IMR-90 (cell line): ENCODE measurements at regions not wholly inside any gene's neighbourhood (a gene's known extent, or its start where the extent isn't known, plus 50 kb on each side); places are given as distances from the start of the nearest gene placed in this dataset.

Experiments used
- ATAC-seq: fragments of 200-7000 bp; cut with Tn5 transposase; 2 replicates; pipeline ENCODE4 v1.9.1; 2020; ENCODE audit warnings: low read depth, mild to moderate bottlenecking, moderate library complexity
- BruUV-seq: library from RNA; stranded (reverse); fragments of 400-500 nt; replicated peaks from 2 replicates; lab custom pipeline; 2021; lab: Mats Ljungman, UMichigan
- CTCF ChIA-PET: fragments of 300-600 bp; formaldehyde crosslinking; extraction: SDS; loops from one replicate; lab custom pipeline; 2021; ENCODE audit warnings: antibody characterized with exemption; lab: Yijun Ruan, JAX
- POLR2A ChIA-PET: fragments of 300-600 bp; sonication (Branson Sonifier 250); formaldehyde crosslinking; loops from one replicate; lab custom pipeline; 2022; ENCODE audit warnings: antibody characterized with exemption; ENCODE audit not compliant: unreplicated experiment; lab: Charles Lee
- DNase-seq: peaks from one replicate; pipeline ENCODE4 v3.0.0; 2013
- H2AFZ ChIP-seq: replicated peaks from 2 replicates; pipeline ENCODE3; 2013; ENCODE audit warnings: low read length, mild to moderate bottlenecking; ENCODE audit not compliant: poor library complexity
- H2AK5ac ChIP-seq: 2 replicates; pipeline ENCODE4 v1.6.1; 2013; ENCODE audit warnings: low read depth, low read length, inconsistent platforms
- H2AK9ac ChIP-seq: replicated peaks from 2 replicates; pipeline ENCODE3; 2013; ENCODE audit warnings: mild to moderate bottlenecking, low read depth, low read length, moderate library complexity; ENCODE audit not compliant: poor library complexity
- H2BK120ac ChIP-seq: 2 replicates; pipeline ENCODE4 v1.6.1; 2013; ENCODE audit warnings: low read depth, low read length, inconsistent platforms
- H2BK15ac ChIP-seq: 3 replicates; pipeline ENCODE4 v1.6.1; 2013; ENCODE audit warnings: low read depth, low read length, inconsistent platforms
- H2BK20ac ChIP-seq: 2 replicates; pipeline ENCODE4 v1.6.1; 2013; ENCODE audit warnings: low read depth, mild to moderate bottlenecking, inconsistent platforms, low read length, moderate library complexity
- H2BK5ac ChIP-seq: 2 replicates; pipeline ENCODE4 v1.6.1; 2013; ENCODE audit warnings: mild to moderate bottlenecking, low read depth, low read length, inconsistent platforms; ENCODE audit not compliant: poor library complexity, severe bottlenecking
- H3K14ac ChIP-seq: replicated peaks from 2 replicates; pipeline ENCODE4 v1.6.1; 2013; ENCODE audit warnings: low read depth, low read length, inconsistent platforms
- H3K18ac ChIP-seq: 2 replicates; pipeline ENCODE4 v1.6.1; 2013; ENCODE audit warnings: low read depth, low read length, control low read depth
- H3K23ac ChIP-seq: 2 replicates; pipeline ENCODE4 v1.6.1; 2013; ENCODE audit warnings: low read depth, low read length, inconsistent platforms
- H3K27ac ChIP-seq: 2 replicates; pipeline ENCODE4 v1.5.1; 2013; ENCODE audit warnings: mild to moderate bottlenecking, control low read depth, low read length; ENCODE audit not compliant: insufficient read depth
- H3K27me3 ChIP-seq: 2 replicates; pipeline ENCODE4 v1.6.1; 2013; ENCODE audit warnings: low read length; ENCODE audit not compliant: control insufficient read depth, insufficient read depth
- H3K36me3 ChIP-seq: 2 replicates; pipeline ENCODE4 v1.6.1; 2013; ENCODE audit warnings: low read length, mixed read lengths; ENCODE audit not compliant: control insufficient read depth, insufficient read depth
- H3K4ac ChIP-seq: 2 replicates; pipeline ENCODE4 v1.6.1; 2013; ENCODE audit warnings: low read depth, low read length, inconsistent platforms
- H3K4me1 ChIP-seq: 2 replicates; pipeline ENCODE4 v1.6.1; 2013; ENCODE audit warnings: low read length, mixed read lengths; ENCODE audit not compliant: control insufficient read depth, insufficient read depth
- H3K4me2 ChIP-seq: 2 replicates; pipeline ENCODE4 v1.6.1; 2013; ENCODE audit warnings: low read depth, mild to moderate bottlenecking, control low read depth, low read length, moderate library complexity
- H3K4me3 ChIP-seq: 2 replicates; pipeline ENCODE4 v1.5.1; 2013; ENCODE audit warnings: low read depth, mild to moderate bottlenecking, control low read depth, low read length, moderate library complexity; ENCODE audit not compliant: insufficient read depth
- H3K56ac ChIP-seq: 2 replicates; pipeline ENCODE4 v1.6.1; 2013; ENCODE audit warnings: low read length, inconsistent platforms; ENCODE audit not compliant: insufficient read depth; ENCODE audit errors: extremely low read depth
- H3K79me1 ChIP-seq, 2 experiments: 2 replicates each; pipeline ENCODE4 v1.6.1; 2013; ENCODE audit warnings: low read length in 2 of 2, inconsistent platforms in 1 of 2, low read depth in 1 of 2
- H3K9ac ChIP-seq: 2 replicates; pipeline ENCODE4 v1.6.1; 2013; ENCODE audit warnings: low read depth, low read length, control low read depth
- H3K9me1 ChIP-seq: 2 replicates; pipeline ENCODE4 v1.6.1; 2013; ENCODE audit warnings: low read length, inconsistent platforms; ENCODE audit not compliant: insufficient read depth
- H3K9me3 ChIP-seq: 2 replicates; pipeline ENCODE4 v1.6.1; 2013; ENCODE audit warnings: low read length; ENCODE audit not compliant: control insufficient read depth, insufficient read depth
- H4K20me1 ChIP-seq: 2 replicates; pipeline ENCODE4 v1.6.1; 2013; ENCODE audit warnings: low read length, inconsistent platforms; ENCODE audit not compliant: insufficient read depth
- H4K5ac ChIP-seq: 2 replicates; pipeline ENCODE4 v1.6.1; 2013; ENCODE audit warnings: mild to moderate bottlenecking, low read depth, low read length, control low read depth
- H4K8ac ChIP-seq, 2 experiments: 2 replicates each; pipeline ENCODE4 v1.6.1; 2013; ENCODE audit warnings: low read depth in 2 of 2, low read length in 2 of 2, control low read depth in 1 of 2, inconsistent platforms in 1 of 2
- H4K91ac ChIP-seq: 2 replicates; pipeline ENCODE4 v1.6.1; 2013; ENCODE audit warnings: low read depth, low read length, inconsistent platforms; ENCODE audit not compliant: insufficient read depth
- BHLHE40 ChIP-seq: fragments of 150-350 bp; IDR thresholded peaks from 2 replicates; pipeline ENCODE4 v1.6.1; 2016; ENCODE audit warnings: mild to moderate bottlenecking, low read depth, low read length
- CTCF ChIP-seq: conservative IDR thresholded peaks from 2 replicates; pipeline ENCODE4 v1.5.1; 2012; ENCODE audit warnings: mild to moderate bottlenecking, low read depth, low read length, improper control_type of control experiment
- FOS ChIP-seq: fragments of 150-350 bp; IDR thresholded peaks from 2 replicates; pipeline ENCODE4 v1.6.1; 2016; ENCODE audit warnings: low read depth, low read length
- MAFK ChIP-seq: IDR thresholded peaks from 2 replicates; pipeline ENCODE4 v1.6.1; 2012; ENCODE audit warnings: low read depth, low read length, improper control_type of control experiment
- MAZ ChIP-seq: IDR thresholded peaks from 2 replicates; pipeline ENCODE4 v1.6.1; 2012; ENCODE audit warnings: low read depth, mild to moderate bottlenecking, low read length, improper control_type of control experiment, moderate library complexity, borderline replicate concordance
- MXI1 ChIP-seq: IDR thresholded peaks from 2 replicates; pipeline ENCODE4 v1.6.1; 2012; ENCODE audit warnings: low read depth, mild to moderate bottlenecking, low read length, moderate library complexity, borderline replicate concordance
- NFE2L2 ChIP-seq: fragments of 150-350 bp; IDR thresholded peaks from 2 replicates; pipeline ENCODE4 v1.6.1; 2016; ENCODE audit warnings: low read depth, mild to moderate bottlenecking, low read length
- RCOR1 ChIP-seq: IDR thresholded peaks from 2 replicates; pipeline ENCODE4 v1.6.1; 2012; ENCODE audit warnings: mild to moderate bottlenecking, low read length, improper control_type of control experiment; ENCODE audit not compliant: insufficient replicate concordance
- RFX5 ChIP-seq: IDR thresholded peaks from 2 replicates; pipeline ENCODE4 v1.8.0; 2012; ENCODE audit warnings: low read depth, mild to moderate bottlenecking, low read length, moderate library complexity
- SMC3 ChIP-seq: fragments of 150-350 bp; IDR thresholded peaks from 2 replicates; pipeline ENCODE4 v1.6.1; 2016; ENCODE audit warnings: low read depth, mild to moderate bottlenecking, antibody characterized with exemption, low read length, moderate library complexity
- WGBS, 2 experiments: methylation state at CpG; one replicate each; pipeline versions ENCODE4 v1.1.5 to v1.1.7; 2013; ENCODE audit warnings: missing lambda C conversion rate in 2 of 2; ENCODE audit not compliant: insufficient read length in 1 of 2; ENCODE audit errors: extremely low coverage in 2 of 2; 5-methylcytosine and 5-hydroxymethylcytosine counted together
- dilution Hi-C: fragments of 300-500 bp; cut with HindIII; formaldehyde crosslinking; loops from one replicate; pipeline ENCODE4 v1.14.3; 2018; ENCODE audit warnings: low sequenced_read_pairs; ENCODE audit not compliant: unreplicated experiment
- in situ Hi-C: fragments of 300-500 bp; cut with MboI; formaldehyde crosslinking; loops from 3 replicates; pipeline ENCODE4 v1.14.3; 2019; ENCODE audit warnings: low sequenced_read_pairs, inconsistent platforms, mixed read lengths
- intact Hi-C: fragments of 100-400 bp; cut with micrococcal nuclease; formaldehyde crosslinking; loops from 2 replicates; pipeline ENCODE4 v1.10.0; 2022

- Histone ChIP-seq H3K27ac (no peak overlapping the region), H2BK20ac (no peak overlapping the region), H3K23ac (no peak overlapping the region), H3K9me3 (no peaks in the 10 kb centered on the region), H2BK120ac (no peak overlapping the region; the same call in 1 of the 2 replicates), H3K79me1 (no peaks in the 10 kb centered on the region), H3K4ac (no peak overlapping the region), H4K91ac (0 out of 2 replicates have a peak overlapping the region, but pooled peaks have one; percentile 12), H3K18ac (no peak overlapping the region), H3K4me3 (no peak overlapping the region), H3K56ac (no peak overlapping the region), H3K9ac (no peak overlapping the region), H3K4me2 (no peak overlapping the region), H2AK9ac (no peak overlapping the region), H3K14ac (no peak overlapping the region), H3K27me3 (no peaks in the 10 kb centered on the region), H2BK5ac (no peak overlapping the region), H2AK5ac (0 out of 2 replicates have a peak overlapping the region, but pooled peaks have one; percentile 6), H2BK15ac (no peak overlapping the region), H4K5ac (no peak overlapping the region), H3K4me1 (peaks cover 1% of the 10 kb centered on the region; the same call in 1 of the 2 replicates), H2AFZ (peak overlapping the region; percentile 10), H4K20me1 (no peaks in the 10 kb centered on the region), H3K9me1 (no peaks in the 10 kb centered on the region; the same call in none of the 2 replicates), H3K36me3 (no peaks in the 10 kb centered on the region), H4K8ac (no peak overlapping the region)
- POLR2A ChIA-PET, result no interaction called here
- 100% methylated on average over 1 of the region's 5 CpGs; no CpG with 5 or more reads in 1 of the 2 experiments for WGBS, 2 experiments
- intact Hi-C loops, result no loop called here
- in situ Hi-C loops, result no loop called here
- ATAC-seq, result no peak
- BruUV-seq, result no TSS peak
- CTCF ChIA-PET, result no interaction called here
- DNase-seq, result no peak
- TF ChIP-seq NFE2L2 (no peak), SMC3 (no peak), BHLHE40 (no peak), MAZ (no peak), MAFK (no peak), CTCF (no peak), RFX5 (no peak), MXI1 (no peak), FOS (no peak), RCOR1 (no peak)
- dilution Hi-C loops, result no loop called here
These were observed 95.9 kb upstream of the TRPC3 start for GRCh38 chr4:122047456-122048425.
